DOHH2 (cell line): ENCODE measurements at regions not wholly inside any gene's neighbourhood (a gene's known extent, or its start where the extent isn't known, plus 50 kb on each side); places are given as distances from the start of the nearest gene placed in this dataset.

Experiments
- EZH2phosphoT487 ChIP-seq: fragments of 200-600 bp; sonication (generic); IDR thresholded peaks from 2 replicates; pipeline ENCODE4 v1.6.1; 2017; ENCODE audit warnings: borderline replicate concordance, mild to moderate bottlenecking, antibody characterized with exemption, low read length, moderate library complexity, mixed read lengths
- TF ChIP-seq, protein P1 (sequence below): fragments of 200-600 bp; sonication (generic); IDR thresholded peaks from one replicate; pipeline ENCODE4 v1.5.1; 2014; ENCODE audit warnings: antibody characterized with exemption, mild to moderate bottlenecking, low read depth, low read length; ENCODE audit not compliant: poor library complexity, severe bottlenecking

GRCh38 chr17:73701701-73702100, 57.5 kb upstream of the SDK2 start:
- TF ChIP-seq, protein P1, sequence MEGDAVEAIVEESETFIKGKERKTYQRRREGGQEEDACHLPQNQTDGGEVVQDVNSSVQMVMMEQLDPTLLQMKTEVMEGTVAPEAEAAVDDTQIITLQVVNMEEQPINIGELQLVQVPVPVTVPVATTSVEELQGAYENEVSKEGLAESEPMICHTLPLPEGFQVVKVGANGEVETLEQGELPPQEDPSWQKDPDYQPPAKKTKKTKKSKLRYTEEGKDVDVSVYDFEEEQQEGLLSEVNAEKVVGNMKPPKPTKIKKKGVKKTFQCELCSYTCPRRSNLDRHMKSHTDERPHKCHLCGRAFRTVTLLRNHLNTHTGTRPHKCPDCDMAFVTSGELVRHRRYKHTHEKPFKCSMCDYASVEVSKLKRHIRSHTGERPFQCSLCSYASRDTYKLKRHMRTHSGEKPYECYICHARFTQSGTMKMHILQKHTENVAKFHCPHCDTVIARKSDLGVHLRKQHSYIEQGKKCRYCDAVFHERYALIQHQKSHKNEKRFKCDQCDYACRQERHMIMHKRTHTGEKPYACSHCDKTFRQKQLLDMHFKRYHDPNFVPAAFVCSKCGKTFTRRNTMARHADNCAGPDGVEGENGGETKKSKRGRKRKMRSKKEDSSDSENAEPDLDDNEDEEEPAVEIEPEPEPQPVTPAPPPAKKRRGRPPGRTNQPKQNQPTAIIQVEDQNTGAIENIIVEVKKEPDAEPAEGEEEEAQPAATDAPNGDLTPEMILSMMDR, result no peak
- TF ChIP-seq EZH2phosphoT487, result no peak
